Nucleus accumbens (tissue), 56 donors: ENCODE measurements at regions not wholly inside any gene's neighbourhood (a gene's known extent, or its start where the extent isn't known, plus 50 kb on each side); places are given as distances from the start of the nearest gene placed in this dataset.
A peak's percentile ranks its signal among the peaks of the same experiment; 100 is the strongest.

Experiments used
- DNase-seq, 56 donors: peaks; one replicate each; lab custom pipeline; 2025; lab: John Stamatoyannopoulos, UW

GRCh38 chr1:208818770-208819445, 574.7 kb upstream of the PLXNA2 start:
- no peak for DNase-seq

- DNase-seq = no peak
Observed at GRCh38 chr1:208820580-208821212, 576.5 kb upstream of the PLXNA2 start.

DNA sequence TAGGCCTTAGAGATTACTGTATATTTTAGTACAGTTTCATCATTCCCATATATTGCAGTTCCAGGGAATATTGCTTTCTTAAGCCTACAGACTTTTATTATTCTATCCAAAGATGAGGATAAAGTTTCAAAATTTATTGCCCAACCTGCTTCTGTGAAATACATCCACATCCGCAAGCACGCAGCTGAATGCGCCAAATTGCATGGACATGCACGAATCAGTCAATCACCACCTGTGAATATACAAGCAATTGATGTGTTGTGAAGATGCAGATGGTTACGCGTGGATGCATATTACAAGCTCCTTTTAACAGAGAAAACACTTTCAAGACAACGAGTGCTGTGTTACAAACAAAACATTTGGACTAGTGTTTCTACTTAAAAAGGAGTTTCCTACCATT, 577.8 kb upstream of the PLXNA2 start:
- DNase-seq = no peak

GRCh38 chr1:208825300-208825699, 581.1 kb upstream of the PLXNA2 start:
- no peak for DNase-seq

- DNase-seq = no peak
Observed at GRCh38 chr1:208829595-208829994, 585.4 kb upstream of the PLXNA2 start.

DNA sequence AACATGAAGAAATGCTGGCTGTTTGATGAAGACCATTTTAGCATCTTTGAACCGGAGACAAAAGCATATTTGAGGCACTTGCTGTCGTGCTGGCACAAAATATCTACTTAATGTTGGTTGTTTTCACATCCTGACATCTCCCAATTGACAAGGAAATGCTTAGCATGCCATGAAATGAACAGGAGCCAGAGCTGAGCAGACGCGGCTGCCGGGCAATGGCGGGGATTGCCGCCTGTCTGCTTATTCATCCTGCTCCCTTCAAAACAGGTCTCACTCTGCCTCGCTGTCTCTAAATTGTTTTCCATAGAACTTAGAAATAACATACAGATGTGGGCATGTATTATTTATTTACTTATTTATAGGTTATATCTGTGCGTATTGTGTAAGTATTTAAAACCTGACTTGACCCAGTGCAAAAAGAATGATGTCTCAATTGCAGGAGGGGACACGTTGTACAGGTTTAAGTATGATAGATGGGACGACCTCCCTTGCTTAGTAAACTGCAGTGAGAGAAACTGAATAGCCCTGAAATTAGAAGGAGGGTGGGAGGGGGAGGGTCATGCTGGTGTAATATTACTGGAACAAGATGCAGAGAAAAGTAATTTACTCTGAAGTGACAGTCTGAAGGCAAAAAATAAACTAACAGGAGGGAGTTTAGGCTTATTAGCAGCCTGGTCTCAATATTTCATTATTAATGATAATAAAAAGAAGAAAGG, 590.4 kb upstream of the PLXNA2 start:
- peak in 1 of 56 donors; percentile 4 for DNase-seq

- no peak for DNase-seq
Observed at GRCh38 chr1:208835097-208835463, 590.9 kb upstream of the PLXNA2 start.

GRCh38 chr1:208835781-208836180, 591.6 kb upstream of the PLXNA2 start:
- DNase-seq = no peak

- no peak for DNase-seq
Observed at GRCh38 chr1:208837242-208837641, 593.1 kb upstream of the PLXNA2 start.

- DNase-seq = no peak
Observed at GRCh38 chr1:208841436-208841835, 597.3 kb upstream of the PLXNA2 start.

DNA sequence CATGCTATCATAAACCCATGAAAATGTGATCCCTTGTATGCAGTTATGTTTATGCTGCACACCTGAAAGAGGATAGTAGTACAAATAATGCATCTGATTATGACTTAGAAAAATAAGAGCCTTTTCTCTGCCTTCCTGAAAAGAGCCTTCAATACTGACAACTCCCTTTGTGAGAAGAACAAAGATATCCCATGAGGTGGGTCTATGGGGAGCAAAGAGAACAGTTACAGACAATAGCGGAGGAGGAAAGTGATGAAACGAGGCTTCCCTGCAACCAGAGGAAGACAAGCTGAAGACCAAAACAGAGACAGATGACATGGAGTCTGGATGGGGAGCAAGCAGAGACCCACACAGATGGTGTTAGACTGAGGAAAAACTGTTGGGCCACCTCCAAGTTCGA, 598.3 kb upstream of the PLXNA2 start:
- no peak for DNase-seq

- no peak for DNase-seq
Observed at GRCh38 chr1:208844158-208844557, 600.0 kb upstream of the PLXNA2 start.

GRCh38 chr1:208848854-208849253, 604.7 kb upstream of the PLXNA2 start:
- no peak for DNase-seq

DNA sequence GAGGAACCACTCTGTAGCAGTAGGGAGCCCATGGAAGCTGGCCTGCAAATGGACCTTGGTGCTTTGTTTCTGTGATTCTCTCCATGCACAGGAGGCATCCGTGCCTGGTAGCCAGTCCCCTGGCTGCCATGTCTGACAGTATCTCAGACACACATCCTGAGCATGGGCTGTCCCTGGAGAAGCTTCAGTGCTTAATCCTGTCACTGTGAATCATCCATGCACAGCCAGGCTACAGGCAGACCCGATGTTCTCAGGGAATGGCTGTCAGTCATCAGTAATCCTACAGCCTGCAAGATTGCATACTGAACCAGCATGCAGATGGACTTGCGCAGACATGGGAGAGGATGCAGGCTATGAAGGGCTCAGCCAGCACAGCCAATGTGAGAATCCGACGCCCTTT, 606.3 kb upstream of the PLXNA2 start:
- DNase-seq = peak in 1 of 56 donors; percentile 0

DNA sequence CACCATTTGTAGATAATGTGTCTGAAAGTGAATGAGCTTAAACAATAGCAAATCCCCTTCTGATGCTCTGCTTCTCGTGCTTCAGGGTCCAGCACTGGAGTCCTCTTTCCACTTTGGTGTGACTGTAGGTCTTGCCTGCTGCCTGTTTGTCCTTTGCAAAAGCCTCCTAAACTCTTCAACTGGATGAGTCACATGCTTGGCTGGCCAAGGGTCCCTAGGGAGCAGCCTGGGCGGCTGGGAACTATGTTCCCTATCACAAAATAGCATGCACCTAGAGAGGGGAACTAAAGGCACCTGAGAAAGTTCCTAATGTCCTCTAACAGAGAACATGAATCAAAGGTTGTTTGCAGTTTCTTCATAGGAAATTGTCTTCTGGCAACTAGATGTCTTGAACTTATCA, 607.2 kb upstream of the PLXNA2 start:
- DNase-seq = no peak

GRCh38 chr1:208852911-208853310, 608.7 kb upstream of the PLXNA2 start:
- DNase-seq = no peak

DNA sequence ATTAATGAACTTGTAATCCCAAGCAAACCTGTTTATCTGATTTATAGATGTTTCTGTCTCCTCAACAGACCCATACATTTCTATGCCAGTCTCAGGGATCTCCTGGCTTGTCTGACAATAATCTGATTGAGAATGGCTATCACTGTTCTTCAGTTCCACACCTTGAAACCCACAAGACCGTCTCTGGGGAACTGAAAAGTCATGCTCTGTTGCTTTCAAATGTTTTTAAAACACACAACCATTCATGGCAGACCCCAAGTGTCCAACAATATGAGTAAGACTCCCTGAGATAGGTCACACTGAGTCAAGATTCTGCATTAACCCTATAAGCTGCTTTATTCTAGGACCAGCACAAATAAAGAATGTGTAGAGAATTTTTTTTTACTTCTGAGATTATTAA, 611.2 kb upstream of the PLXNA2 start:
- DNase-seq = no peak

DNA sequence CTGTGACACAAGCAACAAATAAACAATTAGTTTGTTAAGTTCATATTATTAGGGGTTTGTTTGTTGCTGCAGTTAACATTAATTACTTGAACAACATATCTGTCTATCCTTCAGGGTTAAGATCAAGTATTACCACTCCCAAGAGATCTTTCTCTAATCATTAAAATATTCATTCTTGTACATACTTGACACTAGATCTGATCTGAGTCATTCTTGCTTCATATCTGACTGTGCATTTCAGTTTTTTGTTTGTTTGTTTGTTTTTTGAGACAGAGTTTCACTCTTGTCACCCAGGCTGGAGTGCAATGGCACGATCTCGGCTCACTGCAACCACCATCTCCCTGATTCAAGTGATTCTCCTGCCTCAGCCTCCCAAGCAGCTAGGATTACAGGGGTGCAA, 613.3 kb upstream of the PLXNA2 start:
- DNase-seq = no peak

DNA sequence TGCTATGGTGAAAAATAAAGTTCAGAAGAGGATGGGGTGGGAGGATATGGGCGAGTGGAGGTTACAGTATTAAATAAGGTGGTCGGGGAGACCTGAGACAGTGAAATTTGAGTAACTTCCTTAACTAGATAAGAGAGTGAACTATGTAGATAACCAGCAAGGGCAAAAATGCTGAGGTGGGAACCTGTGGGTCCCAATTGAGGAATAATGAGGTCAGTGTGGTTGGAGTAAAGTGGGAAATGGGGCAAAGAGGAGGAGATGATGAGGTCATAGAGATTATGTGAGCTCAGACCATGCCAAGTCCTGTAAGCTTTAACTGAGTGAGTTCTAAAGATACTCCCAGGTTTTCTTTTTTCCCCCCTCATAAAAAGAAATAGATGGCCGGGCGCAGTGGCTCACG, 614.6 kb upstream of the PLXNA2 start:
- no peak for DNase-seq

DNA sequence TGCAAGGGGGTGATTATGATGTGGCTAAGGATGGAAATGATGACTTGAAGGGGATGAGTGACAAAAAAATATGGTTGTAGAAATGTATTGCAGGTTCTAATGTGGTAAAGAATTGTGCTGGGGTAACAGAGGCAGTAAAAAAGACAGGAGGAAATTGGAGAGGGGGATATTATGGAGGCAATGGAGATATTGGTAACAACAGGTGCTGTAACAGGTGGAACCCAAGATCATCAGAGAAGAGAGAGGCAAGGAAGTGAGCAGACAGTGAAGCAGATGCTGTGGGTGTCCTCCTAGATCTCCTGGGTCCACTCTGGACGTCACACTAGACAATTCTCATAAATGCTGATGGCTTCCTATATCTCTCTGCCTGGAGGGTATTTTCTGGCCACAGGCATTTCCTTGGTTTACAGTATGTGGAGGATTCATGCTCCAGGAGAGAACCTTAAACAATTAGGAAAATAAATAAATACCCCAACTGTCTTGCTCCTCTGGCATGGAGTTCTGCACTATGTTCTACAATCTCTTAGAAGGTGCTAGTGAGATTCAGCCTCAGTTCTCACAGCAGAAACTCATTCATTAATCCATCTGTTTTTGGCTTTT, 620.3 kb upstream of the PLXNA2 start:
- no peak for DNase-seq

DNA sequence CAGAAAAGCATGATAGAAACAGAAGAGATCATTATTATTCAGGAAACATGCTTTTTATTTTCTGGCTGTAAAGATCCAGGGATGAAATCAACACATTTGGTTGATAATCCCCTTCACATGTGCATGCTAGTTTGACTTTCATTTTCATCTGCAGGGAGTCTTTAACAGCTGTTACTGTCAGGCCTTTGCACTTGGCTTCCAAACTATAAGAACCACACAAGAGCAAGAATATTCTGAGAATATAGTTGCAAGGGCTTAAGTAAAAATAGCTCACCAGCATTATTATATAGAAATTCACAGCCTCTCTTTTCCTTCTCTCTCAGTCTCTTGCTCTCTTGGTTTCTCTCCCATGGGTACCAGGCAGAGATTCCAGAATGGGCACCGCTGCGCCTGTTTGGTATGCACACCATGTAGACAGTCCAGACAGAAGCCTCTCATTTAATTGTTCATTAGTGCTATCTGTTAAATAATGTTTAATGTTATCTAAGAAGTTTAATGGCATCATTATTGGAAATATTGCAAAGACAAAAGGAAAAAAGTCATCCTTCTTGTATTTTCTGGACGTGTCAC, 622.3 kb upstream of the PLXNA2 start:
- DNase-seq = no peak
